GF-D8 (cell line): ENCODE measurements at regions not wholly inside any gene's neighbourhood (a gene's known extent, or its start where the extent isn't known, plus 50 kb on each side); places are given as distances from the start of the nearest gene placed in this dataset.

Source experiments
- DNase-seq: peaks from one replicate; lab custom pipeline; 2025; lab: John Stamatoyannopoulos, UW

- DNase-seq, result no peak
Observed at GRCh38 chr6:157772820-157773219, 50.2 kb upstream of the SNX9 start.
